ENCODE measurements at regions not wholly inside any gene's neighbourhood (a gene's known extent, or its start where the extent isn't known, plus 50 kb on each side); places are given as distances from the start of the nearest gene placed in this dataset.

- TF ChIP-seq CTCF (IDR thresholded peaks at IDR 0.05) (no peak), EZH2phosphoT487 (IDR thresholded peaks at IDR 0.05) (no peak), EZH2 (IDR thresholded peaks at IDR 0.05) (no peak)
These were observed 407.4 kb upstream of the TLE4 start for GRCh38 chr9:79164406-79164805.
